Adrenal gland (tissue), 5 donors: ENCODE measurements at regions not wholly inside any gene's neighbourhood (a gene's known extent, or its start where the extent isn't known, plus 50 kb on each side); places are given as distances from the start of the nearest gene placed in this dataset.

Experiments used
- POLR2A ChIP-seq, 2 donors: fragments of 450-650 bp; IDR thresholded peaks; one replicate each; pipeline ENCODE4 v1.6.1; 2017; ENCODE audit warnings: antibody characterized with exemption in 2 of 2, mild to moderate bottlenecking in 2 of 2, moderate library complexity in 1 of 2
- TF ChIP-seq, protein P1 (sequence below), 6 experiments: fragments of 450-650 bp in 4 of 6; fragments of 200-600 bp in 2 of 6; sonication (generic) in 1 of 6; IDR thresholded peaks; 1 replicate in 5 of 6; 2 replicates in 1 of 6; pipeline versions ENCODE4 v1.5.1 to v1.8.0; 2016 to 2021; ENCODE audit warnings: antibody characterized with exemption in 6 of 6, mild to moderate bottlenecking in 2 of 6, moderate library complexity in 1 of 6
- donor health status: DM: no; HTN: no; CAD: no.

DNA sequence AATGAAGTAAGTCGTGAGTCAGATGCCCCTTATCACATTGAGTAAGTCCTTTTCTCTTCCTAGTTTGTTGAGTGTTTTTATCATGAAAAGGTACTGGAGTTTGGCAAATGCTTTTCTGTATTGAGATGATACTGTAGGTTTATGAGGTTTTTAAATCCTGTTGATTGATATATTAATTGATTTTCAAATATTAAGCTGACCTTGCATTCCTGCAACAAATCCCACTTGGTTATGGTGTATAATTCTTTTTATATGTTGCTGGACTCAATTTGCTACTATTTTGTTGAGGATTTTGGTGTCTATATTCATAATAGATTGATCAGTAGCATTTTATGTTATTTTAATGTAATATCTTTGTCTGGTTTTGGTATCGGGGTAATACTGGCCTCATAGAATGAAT, 81.0 kb upstream of the BNC2 start:
- TF ChIP-seq, protein P1, sequence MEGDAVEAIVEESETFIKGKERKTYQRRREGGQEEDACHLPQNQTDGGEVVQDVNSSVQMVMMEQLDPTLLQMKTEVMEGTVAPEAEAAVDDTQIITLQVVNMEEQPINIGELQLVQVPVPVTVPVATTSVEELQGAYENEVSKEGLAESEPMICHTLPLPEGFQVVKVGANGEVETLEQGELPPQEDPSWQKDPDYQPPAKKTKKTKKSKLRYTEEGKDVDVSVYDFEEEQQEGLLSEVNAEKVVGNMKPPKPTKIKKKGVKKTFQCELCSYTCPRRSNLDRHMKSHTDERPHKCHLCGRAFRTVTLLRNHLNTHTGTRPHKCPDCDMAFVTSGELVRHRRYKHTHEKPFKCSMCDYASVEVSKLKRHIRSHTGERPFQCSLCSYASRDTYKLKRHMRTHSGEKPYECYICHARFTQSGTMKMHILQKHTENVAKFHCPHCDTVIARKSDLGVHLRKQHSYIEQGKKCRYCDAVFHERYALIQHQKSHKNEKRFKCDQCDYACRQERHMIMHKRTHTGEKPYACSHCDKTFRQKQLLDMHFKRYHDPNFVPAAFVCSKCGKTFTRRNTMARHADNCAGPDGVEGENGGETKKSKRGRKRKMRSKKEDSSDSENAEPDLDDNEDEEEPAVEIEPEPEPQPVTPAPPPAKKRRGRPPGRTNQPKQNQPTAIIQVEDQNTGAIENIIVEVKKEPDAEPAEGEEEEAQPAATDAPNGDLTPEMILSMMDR (IDR thresholded peaks at IDR 0.05) = no peak
- no peak for TF ChIP-seq POLR2A (IDR thresholded peaks at IDR 0.05)
